HFF-Myc (cell line): ENCODE measurements at regions not wholly inside any gene's neighbourhood (a gene's known extent, or its start where the extent isn't known, plus 50 kb on each side); places are given as distances from the start of the nearest gene placed in this dataset.

ENCODE experiments used
- DNase-seq: peaks from one replicate; pipeline ENCODE4 v3.0.0-alpha.2; 2011; ENCODE audit warnings: low read depth; ENCODE audit errors: extremely low read depth
- H3K4me3 ChIP-seq: replicated peaks from 2 replicates; pipeline ENCODE4 v1.5.1; 2011; ENCODE audit warnings: low read depth, mild to moderate bottlenecking, control low read depth, low read length
- TF ChIP-seq, protein P1 (sequence below): IDR thresholded peaks from 2 replicates; pipeline ENCODE4 v1.5.1; 2012; ENCODE audit warnings: mild to moderate bottlenecking, low read depth, low read length, control low read depth; ENCODE audit errors: missing control alignments

DNA sequence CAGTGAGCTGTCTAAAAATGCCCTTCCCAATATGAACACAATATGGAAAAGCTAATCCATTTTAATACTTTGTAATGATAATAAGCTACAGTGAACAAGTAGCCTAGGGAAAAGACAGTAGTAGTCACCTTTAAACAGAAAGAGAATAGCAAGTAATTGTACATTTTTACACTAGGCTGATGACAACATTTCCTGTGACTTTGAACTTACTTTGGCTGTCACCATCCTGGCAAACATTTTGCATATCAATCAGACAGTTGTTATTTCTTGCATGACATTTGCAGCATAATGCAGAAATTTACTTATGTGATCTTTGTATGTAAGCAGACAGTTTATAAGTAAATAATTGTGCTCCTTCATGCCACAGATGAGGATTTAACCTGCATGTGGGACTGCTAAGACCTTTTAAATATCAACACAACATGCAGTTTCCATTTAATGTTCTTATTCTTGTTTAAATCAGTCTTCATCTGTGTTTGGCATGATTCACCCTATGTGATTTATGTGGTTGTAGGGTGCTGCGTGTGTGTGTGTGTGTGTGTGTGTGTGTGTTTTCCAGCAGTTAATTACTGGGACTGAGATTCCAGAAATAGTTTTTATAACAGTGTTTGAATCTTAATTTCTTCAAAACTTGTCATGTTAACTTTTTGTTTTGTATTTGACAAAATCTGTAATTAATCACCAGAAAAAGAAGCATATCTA, 997.1 kb upstream of the ARRDC3 start:
- TF ChIP-seq, protein P1, sequence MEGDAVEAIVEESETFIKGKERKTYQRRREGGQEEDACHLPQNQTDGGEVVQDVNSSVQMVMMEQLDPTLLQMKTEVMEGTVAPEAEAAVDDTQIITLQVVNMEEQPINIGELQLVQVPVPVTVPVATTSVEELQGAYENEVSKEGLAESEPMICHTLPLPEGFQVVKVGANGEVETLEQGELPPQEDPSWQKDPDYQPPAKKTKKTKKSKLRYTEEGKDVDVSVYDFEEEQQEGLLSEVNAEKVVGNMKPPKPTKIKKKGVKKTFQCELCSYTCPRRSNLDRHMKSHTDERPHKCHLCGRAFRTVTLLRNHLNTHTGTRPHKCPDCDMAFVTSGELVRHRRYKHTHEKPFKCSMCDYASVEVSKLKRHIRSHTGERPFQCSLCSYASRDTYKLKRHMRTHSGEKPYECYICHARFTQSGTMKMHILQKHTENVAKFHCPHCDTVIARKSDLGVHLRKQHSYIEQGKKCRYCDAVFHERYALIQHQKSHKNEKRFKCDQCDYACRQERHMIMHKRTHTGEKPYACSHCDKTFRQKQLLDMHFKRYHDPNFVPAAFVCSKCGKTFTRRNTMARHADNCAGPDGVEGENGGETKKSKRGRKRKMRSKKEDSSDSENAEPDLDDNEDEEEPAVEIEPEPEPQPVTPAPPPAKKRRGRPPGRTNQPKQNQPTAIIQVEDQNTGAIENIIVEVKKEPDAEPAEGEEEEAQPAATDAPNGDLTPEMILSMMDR, result no peak
- DNase-seq, result no peak
- no peak overlapping the region for H3K4me3 ChIP-seq

DNA sequence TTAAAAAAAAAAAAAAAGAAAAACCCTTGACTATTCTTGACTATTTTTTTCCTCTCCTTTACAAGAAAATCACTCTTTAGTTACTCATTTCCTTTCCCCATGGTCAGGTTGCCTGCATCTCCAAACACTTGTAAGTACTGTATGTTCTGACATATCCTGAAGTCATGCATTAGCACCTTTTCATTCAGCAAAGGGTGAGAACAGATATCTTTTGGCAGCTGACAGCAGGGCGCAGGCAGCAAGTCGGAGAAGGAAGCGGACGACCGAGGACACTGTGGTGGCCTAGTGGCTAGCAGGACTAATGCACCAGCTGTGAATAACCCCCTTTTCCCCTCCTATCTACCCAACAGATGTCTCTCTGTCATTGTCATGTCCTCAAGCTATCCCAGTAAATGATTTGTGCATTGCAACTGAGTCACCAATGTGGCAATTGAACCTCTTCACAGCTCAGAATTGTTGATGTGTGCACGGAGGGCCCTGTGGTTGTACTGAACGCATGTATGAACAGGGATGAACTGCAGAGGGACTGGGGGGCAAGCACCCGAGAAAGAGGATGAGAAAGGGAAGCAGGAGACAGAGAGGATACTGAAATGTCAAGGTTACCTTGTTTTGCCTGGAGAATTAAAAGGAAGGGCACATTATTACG, 996.0 kb upstream of the ARRDC3 start:
- no peak for DNase-seq

DNA sequence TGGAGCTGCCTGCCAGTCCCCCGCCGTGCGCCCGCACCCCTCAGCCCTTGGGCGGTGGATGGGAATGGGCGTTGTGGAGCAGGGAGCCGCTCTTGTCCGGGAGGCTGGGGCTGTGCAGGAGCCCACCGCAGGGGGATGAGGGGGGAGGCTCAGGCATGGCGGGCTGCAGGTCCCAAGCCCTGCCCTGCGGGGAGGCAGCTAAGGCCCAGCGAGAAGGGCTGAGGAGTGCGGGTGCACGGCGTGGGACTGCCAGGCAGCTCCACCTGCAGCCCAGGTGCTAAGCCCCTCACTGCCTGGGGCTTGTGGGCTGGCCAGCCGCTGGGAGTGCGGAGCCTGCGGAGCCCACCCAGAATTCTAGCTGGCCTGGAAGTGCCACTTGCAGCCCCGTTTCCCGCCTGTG, 991.7 kb upstream of the ARRDC3 start:
- no peak for DNase-seq
- H3K4me3 ChIP-seq, result no peak overlapping the region
- TF ChIP-seq, protein P1, result no peak

More for the DNA sequence above, 996.0 kb upstream of the ARRDC3 start:
- no peak overlapping the region for H3K4me3 ChIP-seq
- TF ChIP-seq, protein P1, result no peak

DNA sequence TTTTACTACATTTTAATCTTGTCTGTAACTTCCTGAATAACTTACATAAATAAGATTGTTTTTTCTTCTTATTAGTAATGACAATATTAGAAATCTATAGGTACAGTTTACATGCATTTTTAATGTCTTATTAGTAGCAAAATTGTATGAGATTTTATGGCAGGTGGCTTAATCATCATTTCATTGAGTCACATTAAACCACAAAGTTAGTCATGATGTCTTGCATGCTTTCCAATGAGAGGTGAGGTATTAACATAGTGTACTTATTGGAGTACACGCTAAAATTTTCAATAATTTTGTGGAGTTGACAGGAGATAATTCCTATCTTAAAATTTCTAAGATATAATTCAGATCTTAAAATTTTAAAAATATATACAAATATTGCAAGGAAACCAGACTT, 989.6 kb upstream of the ARRDC3 start:
- TF ChIP-seq, protein P1, result no peak
- no peak for DNase-seq
- no peak overlapping the region for H3K4me3 ChIP-seq

DNA sequence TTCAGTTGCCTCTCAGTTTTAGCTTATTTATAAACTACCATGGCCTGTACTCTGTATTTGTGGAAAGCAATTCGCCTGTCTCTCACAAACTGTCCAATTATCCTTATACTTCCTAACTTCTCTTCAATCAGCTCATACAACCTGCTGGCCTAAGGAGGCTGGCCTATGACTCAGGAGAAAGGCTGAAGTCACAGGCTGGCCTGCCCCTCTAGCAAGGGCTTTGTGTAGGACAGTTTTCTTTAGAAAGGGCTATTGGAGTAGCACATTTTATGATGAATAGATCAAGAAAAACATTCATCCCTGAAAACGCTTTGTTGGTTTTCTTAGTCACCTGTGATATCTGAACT, 988.7 kb upstream of the ARRDC3 start:
- DNase-seq, result no peak
- H3K4me3 ChIP-seq, result no peak overlapping the region
- TF ChIP-seq, protein P1, result no peak

DNA sequence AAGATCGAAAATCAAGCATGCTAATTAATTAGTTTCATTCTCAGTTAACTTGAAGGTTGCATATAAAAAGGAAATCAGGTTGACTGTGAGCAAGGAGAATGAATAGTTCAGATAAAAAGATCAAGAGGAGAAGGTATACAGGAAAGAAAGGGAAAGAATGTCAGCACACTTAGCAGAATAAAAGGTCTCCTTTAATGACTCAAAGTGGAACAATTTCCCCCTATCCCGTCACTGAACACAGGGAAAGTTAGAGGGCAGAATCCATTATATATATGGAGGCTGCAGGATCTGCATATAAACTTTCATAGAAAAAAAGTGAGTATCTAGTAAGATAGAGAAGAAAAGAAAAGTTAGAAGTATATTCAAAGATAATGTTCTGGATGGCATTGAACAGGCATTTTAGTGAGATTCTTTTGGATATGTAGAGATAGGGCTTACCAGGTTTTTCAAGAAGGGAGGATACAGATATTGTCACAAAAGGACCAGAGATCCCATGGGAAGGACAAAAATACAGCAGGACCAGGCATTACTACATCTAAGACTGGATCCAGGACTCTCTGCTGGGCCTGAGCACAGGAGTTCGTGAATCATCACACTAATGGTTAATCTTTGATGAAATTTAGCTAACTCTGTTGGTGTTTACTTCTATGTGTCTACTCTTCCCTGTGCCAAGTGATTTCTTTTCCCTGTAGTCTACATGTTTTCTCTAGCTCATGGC, 988.2 kb upstream of the ARRDC3 start:
- H3K4me3 ChIP-seq, result no peak overlapping the region
- TF ChIP-seq, protein P1, result no peak

More for the DNA sequence above, 988.2 kb upstream of the ARRDC3 start:
- no peak for DNase-seq
